Vagina (tissue), 2 donors: ENCODE measurements at regions not wholly inside any gene's neighbourhood (a gene's known extent, or its start where the extent isn't known, plus 50 kb on each side); places are given as distances from the start of the nearest gene placed in this dataset.

Source experiments
- CTCF ChIP-seq, 3 experiments: fragments of 450-650 bp in 2 of 3; fragments of 200-600 bp in 1 of 3; sonication (generic) in 1 of 3; IDR thresholded peaks; one replicate each; pipeline ENCODE4 v1.5.1; 2017 to 2019; ENCODE audit warnings: antibody characterized with exemption in 3 of 3, mild to moderate bottlenecking in 2 of 3, moderate library complexity in 2 of 3
- POLR2AphosphoS5 ChIP-seq, 2 donors: sonication (generic); formaldehyde crosslinking; IDR thresholded peaks; one replicate each; pipeline ENCODE4 v1.9.0; 2017; ENCODE audit warnings: antibody characterized with exemption in 2 of 2, mild to moderate bottlenecking in 2 of 2, low read depth in 1 of 2; ENCODE audit not compliant: insufficient read depth in 1 of 2

- TF ChIP-seq CTCF (IDR thresholded peaks at IDR 0.05) (no peak), POLR2AphosphoS5 (IDR thresholded peaks at IDR 0.05; ENCODE audit: insufficient read depth in 1 of 2, low read depth in 1 of 2) (no peak)
Measured at GRCh38 chr2:7658486-7658885, 741.3 kb downstream of the RNF144A start.
